Transverse colon (tissue), 4 donors: ENCODE measurements at regions not wholly inside any gene's neighbourhood (a gene's known extent, or its start where the extent isn't known, plus 50 kb on each side); places are given as distances from the start of the nearest gene placed in this dataset.
"Not testable (repeated sequence)": the region's sequence is repeated elsewhere in the genome, so short reads cannot be mapped to it uniquely, and the experiment has no call there.

Source experiments
- DNase-seq: peaks from one replicate; pipeline ENCODE4 v3.0.0-alpha.2; 2019
- H3K27ac ChIP-seq, 4 donors: fragments of 200-600 bp; sonication (generic); 2 replicates each; pipeline ENCODE4 v1.5.1; 2016 to 2018; ENCODE audit warnings: inconsistent platforms in 4 of 4
- H3K27me3 ChIP-seq: fragments of 200-600 bp; sonication (generic); 2 replicates; pipeline ENCODE4 v1.5.1; 2017; ENCODE audit warnings: inconsistent platforms
- H3K36me3 ChIP-seq, 4 donors: fragments of 200-600 bp; sonication (generic); 2 replicates each; pipeline ENCODE4 v1.5.1; 2017 to 2019; ENCODE audit warnings: inconsistent platforms in 4 of 4
- H3K4me1 ChIP-seq, 4 donors: fragments of 200-600 bp; sonication (generic); 2 replicates each; pipeline ENCODE4 v1.5.1; 2017 to 2020; ENCODE audit warnings: inconsistent platforms in 4 of 4
- H3K4me3 ChIP-seq, 4 donors: fragments of 200-600 bp; sonication (generic); 1 replicate in 1 of 4; 2 replicates in 3 of 4; pipeline versions ENCODE4 v1.5.1 to v1.6.1; 2017 to 2019; ENCODE audit warnings: inconsistent platforms in 4 of 4
- H3K9me3 ChIP-seq, 2 donors: fragments of 200-600 bp; sonication (generic); 2 replicates each; pipeline ENCODE4 v1.5.1; 2017 to 2019; ENCODE audit warnings: inconsistent platforms in 2 of 2
- CTCF ChIP-seq, 5 experiments: fragments of 200-600 bp in 3 of 5; fragments of 450-650 bp in 2 of 5; sonication (generic) in 3 of 5; IDR thresholded peaks; 1 replicate in 2 of 5; 2 replicates in 3 of 5; pipeline ENCODE4 v1.5.1; 2016 to 2017; ENCODE audit warnings: antibody characterized with exemption in 5 of 5, inconsistent platforms in 3 of 5, mild to moderate bottlenecking in 2 of 5, moderate library complexity in 1 of 5
- EP300 ChIP-seq: sonication (generic); formaldehyde crosslinking; IDR thresholded peaks from one replicate; pipeline ENCODE4 v1.6.1; 2017; ENCODE audit warnings: antibody characterized with exemption, low read depth
- POLR2A ChIP-seq: fragments of 450-650 bp; IDR thresholded peaks from one replicate; pipeline ENCODE4 v1.6.1; 2016; ENCODE audit warnings: antibody characterized with exemption, mild to moderate bottlenecking, moderate library complexity
- POLR2AphosphoS5 ChIP-seq, 3 donors: sonication (generic); formaldehyde crosslinking; IDR thresholded peaks; one replicate each; pipeline ENCODE4 v1.6.1; 2016; ENCODE audit warnings: antibody characterized with exemption in 3 of 3
- WGBS, 2 donors: methylation state at CpG; one replicate each; pipeline ENCODE4 v1.1.5; 2018; ENCODE audit warnings: low coverage in 1 of 2; 5-methylcytosine and 5-hydroxymethylcytosine counted together
- in situ Hi-C, 4 donors: fragments of 200-750 bp; cut with MboI; loops; one replicate each; pipeline versions ENCODE4 v1.15.0 to v1.15.1; 2017; ENCODE audit warnings: low sequenced_read_pairs in 3 of 4, low pct_ligation_motif_present in 1 of 4, low pct_unique_long_range_greater_than_20kb in 1 of 4
- intact Hi-C: fragments of 100-400 bp; cut with DNase I; formaldehyde crosslinking; loops from one replicate; pipeline ENCODE4 v1.15.1; 2023; ENCODE audit warnings: low total_unique reads

DNA sequence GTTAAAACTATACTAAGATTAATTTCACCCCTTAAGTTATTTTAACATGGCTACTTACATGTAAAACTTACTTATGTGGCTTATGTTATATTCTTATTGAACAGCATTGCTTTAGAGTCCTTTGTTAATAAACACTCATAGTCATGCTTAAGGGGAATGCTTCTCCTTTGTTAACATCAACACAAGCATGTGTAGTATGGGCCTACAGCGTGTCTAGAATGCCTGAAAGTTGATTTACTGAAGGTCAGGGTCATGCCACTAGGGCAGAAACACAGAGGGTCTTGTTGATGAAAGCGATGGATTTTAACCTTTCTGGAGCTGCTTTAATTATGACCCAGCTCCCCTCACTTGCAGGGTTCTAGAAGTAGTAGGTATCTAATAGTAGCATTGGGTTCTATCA lies 159.8 kb upstream of the DLX2 start:
- no peaks in the 10 kb centered on the region for H3K4me1 ChIP-seq
- in situ Hi-C loops = no loop called here
- intact Hi-C loops = no loop called here
- no peaks in the 10 kb centered on the region for H3K27me3 ChIP-seq
- no peak overlapping the region for H3K4me3 ChIP-seq
- no peaks in the 10 kb centered on the region for H3K36me3 ChIP-seq
- no peak overlapping the region for H3K27ac ChIP-seq
- DNase-seq = no peak
- TF ChIP-seq CTCF (IDR thresholded peaks at IDR 0.05) (no peak), EP300 (no peak), POLR2AphosphoS5 (IDR thresholded peaks at IDR 0.05) (no peak), POLR2A (no peak)
- WGBS, 2 donors = 81 to 92% methylated on average over 2 of the region's 2 CpGs
- H3K9me3 ChIP-seq = no peaks in the 10 kb centered on the region

DNA sequence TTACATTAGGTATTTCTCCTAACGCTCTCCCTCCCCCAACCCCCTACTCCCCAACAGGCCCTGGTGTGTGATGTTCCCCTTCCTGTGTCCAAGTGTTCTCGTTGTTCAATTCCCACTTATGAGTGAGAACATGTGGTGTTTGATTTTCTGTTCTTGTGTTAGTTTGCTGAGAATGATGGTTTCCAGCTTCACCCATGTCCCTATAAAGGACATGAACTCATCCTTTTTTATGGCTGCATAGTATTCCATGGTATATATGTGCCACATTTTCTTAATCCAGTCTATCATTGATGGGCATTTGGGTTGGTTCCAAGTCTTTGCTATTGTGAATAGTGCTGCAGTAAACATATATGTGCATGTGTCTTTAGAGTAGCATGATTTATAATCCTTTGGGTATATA lies 162.1 kb upstream of the DLX2 start:
- DNase-seq, H3K27me3 ChIP-seq, H3K4me1 ChIP-seq, H3K4me3 ChIP-seq, H3K9me3 ChIP-seq, in situ Hi-C loops, H3K36me3 ChIP-seq, intact Hi-C loops, H3K27ac ChIP-seq: not testable (repeated sequence)
- WGBS, 2 donors = 78 to 87% methylated on average over 2 of the region's 2 CpGs

DNA sequence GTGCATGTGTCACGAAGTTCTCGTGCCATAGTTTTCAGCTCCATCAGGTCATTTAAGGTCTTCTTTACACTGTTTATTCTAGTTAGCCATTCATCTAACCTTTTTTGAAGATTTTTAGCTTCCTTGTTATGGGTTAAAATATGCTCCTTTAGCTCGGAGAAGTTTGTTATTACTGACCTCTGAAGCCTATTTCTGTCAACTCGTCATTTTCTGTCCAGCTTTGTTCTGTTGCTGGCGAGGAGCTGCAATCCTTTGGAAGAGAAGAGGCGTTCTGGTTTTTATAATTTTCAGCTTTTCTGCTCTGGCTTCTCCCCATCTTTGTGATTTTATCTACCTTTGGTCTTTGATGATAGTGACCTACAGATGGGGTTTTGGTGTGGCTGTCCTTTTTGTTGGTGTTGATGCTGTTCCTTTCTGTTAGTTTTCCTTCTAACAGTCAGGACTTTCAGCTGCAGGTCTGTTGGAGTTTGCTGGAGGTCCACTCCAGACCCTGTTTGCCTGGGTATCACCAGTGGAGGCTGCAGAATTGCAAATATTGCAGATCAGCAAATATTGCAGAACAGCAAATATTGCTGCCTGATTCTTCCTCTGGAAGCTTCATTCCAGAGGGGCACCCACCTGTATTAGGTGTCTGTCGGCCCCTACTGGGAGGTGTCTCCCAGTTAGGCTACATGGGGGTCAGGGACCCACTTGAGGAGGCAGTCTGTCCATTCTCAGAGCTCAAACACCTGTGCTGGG lies 157.7 kb upstream of the ITGA6 start:
- H3K4me1 ChIP-seq, H3K9me3 ChIP-seq, DNase-seq, intact Hi-C loops, H3K27me3 ChIP-seq, in situ Hi-C loops, H3K4me3 ChIP-seq, H3K36me3 ChIP-seq: not testable (repeated sequence)
- H3K27ac ChIP-seq = peak overlapping the region in 1 of 4 donors; percentile 19
- WGBS, 2 donors = 81 to 87% methylated on average over 6 to 7 of the region's 7 CpGs

DNA sequence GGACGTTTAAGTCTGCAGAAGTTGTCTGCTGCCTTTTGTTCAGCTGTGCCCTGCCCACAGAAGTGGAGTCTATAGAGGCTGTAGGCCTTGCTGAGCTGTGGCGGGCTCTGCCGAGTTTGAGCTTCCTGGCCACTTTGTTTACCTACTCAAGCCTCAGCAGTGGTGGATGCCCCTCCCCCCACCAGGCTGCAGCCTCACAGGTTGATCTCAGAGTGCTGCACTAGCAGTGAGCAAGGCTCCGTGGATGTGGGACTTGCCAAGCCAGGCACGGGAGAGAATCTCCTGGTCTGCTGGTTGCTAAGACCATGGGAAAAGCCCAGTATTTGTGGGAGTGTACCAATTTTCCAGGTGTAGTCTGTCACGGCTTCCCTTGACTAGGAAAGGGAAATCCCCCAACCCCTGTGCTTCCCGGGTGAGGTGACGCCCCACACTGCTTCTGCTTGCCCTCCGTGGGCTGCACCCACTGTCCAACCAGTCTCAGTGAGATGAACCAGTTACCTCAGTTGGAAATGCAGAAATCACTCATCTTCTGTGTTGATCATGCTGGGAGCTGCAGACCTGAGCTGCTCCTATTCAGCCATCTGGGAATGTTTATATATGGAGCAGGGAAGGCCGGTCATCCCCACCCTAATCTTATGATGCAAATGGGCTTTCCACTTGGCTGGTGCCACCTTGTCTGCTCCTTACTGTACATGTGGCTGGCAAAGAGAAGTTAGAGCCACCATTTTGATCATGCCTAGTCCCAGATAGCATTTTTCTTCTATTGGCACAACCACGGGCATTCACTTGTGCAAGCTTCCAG lies 156.9 kb upstream of the ITGA6 start:
- Histone ChIP-seq H3K27ac (peak overlapping the region in 1 of 4 donors; percentile 19), H3K9me3 (no peaks in the 10 kb centered on the region)

More for the DNA sequence above, 156.9 kb upstream of the ITGA6 start:
- WGBS, 2 donors = 38 to 55% methylated on average over 4 to 10 of the region's 11 CpGs
- Histone ChIP-seq H3K4me1 (peaks cover 0 to 3% (median 0%) of the 10 kb centered on the region in 4 donors), H3K36me3 (no peaks in the 10 kb centered on the region), H3K4me3 (no peak overlapping the region), H3K27me3 (no peaks in the 10 kb centered on the region)
- intact Hi-C loops (no loop called here), in situ Hi-C loops (no loop called here)
- TF ChIP-seq POLR2A (no peak), CTCF (IDR thresholded peaks at IDR 0.05) (no peak), EP300 (no peak), POLR2AphosphoS5 (IDR thresholded peaks at IDR 0.05) (no peak)
- DNase-seq = peak; percentile 60
